GM12878 (cell line): ENCODE measurements at regions not wholly inside any gene's neighbourhood (a gene's known extent, or its start where the extent isn't known, plus 50 kb on each side); places are given as distances from the start of the nearest gene placed in this dataset.

Source experiments
- ATAC-seq: fragments of 200-7000 bp; cut with Tn5 transposase; 3 replicates; pipeline ENCODE4 v1.9.1; 2020; ENCODE audit warnings: mild to moderate bottlenecking, moderate library complexity
- BruUV-seq: library from RNA; stranded (reverse); fragments of 400-500 nt; replicated peaks from 2 replicates; lab custom pipeline; 2021; lab: Mats Ljungman, UMichigan
- CTCF ChIA-PET: fragments of 300-600 bp; sonication (Branson Sonifier 250); formaldehyde crosslinking; extraction: SDS; loops from one replicate; lab custom pipeline; 2021; ENCODE audit warnings: inconsistent platforms; lab: Yijun Ruan, JAX
- POLR2A ChIA-PET: fragments of 350-600 bp; formaldehyde crosslinking; extraction: SDS; loops from one replicate; lab custom pipeline; 2021; ENCODE audit warnings: inconsistent platforms; lab: Charles Lee
- RAD21 ChIA-PET: fragments of 300-600 bp; sonication (Branson Sonifier 250); formaldehyde crosslinking; loops from one replicate; lab custom pipeline; 2023; ENCODE audit warnings: antibody characterized with exemption; ENCODE audit not compliant: unreplicated experiment; lab: Charles Lee
- SMC1A ChIA-PET: fragments of 300-600 bp; sonication (Branson Sonifier 250); formaldehyde crosslinking; loops from one replicate; lab custom pipeline; 2023; ENCODE audit not compliant: unreplicated experiment, uncharacterized antibody; lab: Charles Lee
- DNase-seq: peaks from one replicate; pipeline ENCODE4 v3.0.0-alpha.2; 2011; ENCODE audit warnings: low read depth, low spot score
- FAIRE-seq: peaks from 3 replicates; lab custom pipeline; 2011; peaks lifted over from hg19 to GRCh38; lab: Jason Lieb, UNC
- H2AFZ ChIP-seq: 2 replicates; pipeline ENCODE4 v1.6.0; 2011; ENCODE audit warnings: low read depth, low read length, control low read depth; ENCODE audit not compliant: control insufficient read depth
- H3K27ac ChIP-seq: 2 replicates; pipeline ENCODE4 v1.5.1; 2011; ENCODE audit warnings: control low read depth; ENCODE audit not compliant: control insufficient read depth, insufficient read depth
- H3K27me3 ChIP-seq, 2 experiments: replicated peaks in 1 of 2; 2 replicates each; pipeline versions ENCODE4 v1.6.0 to v1.6.1; 2011; ENCODE audit warnings: low read length in 1 of 2; ENCODE audit not compliant: control insufficient read depth in 2 of 2, insufficient read depth in 2 of 2
- H3K36me3 ChIP-seq, 2 experiments: 2 replicates each; pipeline ENCODE4 v1.5.1; 2011; ENCODE audit warnings: low read length in 1 of 2; ENCODE audit not compliant: control insufficient read depth in 2 of 2, insufficient read depth in 2 of 2
- H3K4me1 ChIP-seq: 2 replicates; pipeline ENCODE4 v1.6.1; 2011; ENCODE audit warnings: mild to moderate bottlenecking, low read length, moderate library complexity, mixed read lengths; ENCODE audit not compliant: control insufficient read depth, insufficient read depth
- H3K4me2 ChIP-seq: 2 replicates; pipeline ENCODE4 v1.6.0; 2011; ENCODE audit warnings: control low read depth; ENCODE audit not compliant: control insufficient read depth, insufficient read depth
- H3K4me3 ChIP-seq: fragments of 200-600 bp; sonication (generic); 2 replicates; pipeline ENCODE4 v1.5.1; 2016
- H3K79me2 ChIP-seq: 2 replicates; pipeline ENCODE4 v1.6.0; 2011; ENCODE audit warnings: low read length; ENCODE audit not compliant: control insufficient read depth, insufficient read depth
- H3K9ac ChIP-seq: 2 replicates; pipeline ENCODE4 v1.8.0; 2011; ENCODE audit warnings: low read length, control low read depth, mixed read lengths; ENCODE audit not compliant: control insufficient read depth, insufficient read depth
- H3K9me3 ChIP-seq: replicated peaks from 3 replicates; pipeline ENCODE4 v1.5.1; 2011; ENCODE audit warnings: mild to moderate bottlenecking, low read length; ENCODE audit not compliant: control insufficient read depth, insufficient read depth
- H4K20me1 ChIP-seq: 2 replicates; pipeline ENCODE4 v1.6.0; 2011; ENCODE audit not compliant: control insufficient read depth, insufficient read depth
- CBX3 ChIP-seq: fragments of 200-600 bp; sonication (generic); IDR thresholded peaks from 2 replicates; pipeline ENCODE4 v1.6.1; 2016; ENCODE audit warnings: low read depth, borderline replicate concordance
- FOXM1 ChIP-seq: IDR thresholded peaks from 2 replicates; pipeline ENCODE4 v1.6.1; 2012; ENCODE audit warnings: low read depth, mild to moderate bottlenecking, inconsistent platforms, low read length, moderate library complexity
- MEF2A ChIP-seq: IDR thresholded peaks from 2 replicates; pipeline ENCODE4 v1.6.1; 2011; ENCODE audit warnings: low read depth, mild to moderate bottlenecking, low read length, moderate library complexity; ENCODE audit not compliant: insufficient read depth
- NFIC ChIP-seq: IDR thresholded peaks from 2 replicates; pipeline ENCODE4 v1.6.1; 2012; ENCODE audit warnings: low read depth, mild to moderate bottlenecking, inconsistent platforms, low read length, moderate library complexity
- RUNX3 ChIP-seq: IDR thresholded peaks from 2 replicates; pipeline ENCODE4 v1.6.1; 2012; ENCODE audit warnings: low read length, inconsistent platforms
- TBL1XR1 ChIP-seq: IDR thresholded peaks from 2 replicates; pipeline ENCODE4 v1.6.1; 2012; ENCODE audit warnings: low read depth, low read length, improper control_type of control experiment
- ZNF384 ChIP-seq: IDR thresholded peaks from 2 replicates; pipeline ENCODE4 v1.6.1; 2012; ENCODE audit warnings: low read depth, mild to moderate bottlenecking, low read length, improper control_type of control experiment, borderline replicate concordance
- WGBS: methylation state at CpG from one replicate; pipeline ENCODE4 v1.1.6; 2016; ENCODE audit warnings: low lambda C conversion rate; ENCODE audit not compliant: insufficient replicate concordance, insufficient coverage; ENCODE audit errors: missing lambda C conversion rate; 5-methylcytosine and 5-hydroxymethylcytosine counted together
- in situ Hi-C: fragments of 300-500 bp; cut with MboI; formaldehyde crosslinking; loops from 9 replicates; pipeline ENCODE4 v1.14.3; 2018; ENCODE audit warnings: mixed read lengths
- intact Hi-C: fragments of 100-400 bp; cut with micrococcal nuclease; formaldehyde crosslinking; loops from one replicate; pipeline ENCODE4 v1.14.2; 2022; ENCODE audit not compliant: unreplicated experiment
- TF ChIP-seq, protein P1 (sequence below): IDR thresholded peaks from 2 replicates; pipeline ENCODE4 v1.6.1; 2012; ENCODE audit warnings: low read length, inconsistent platforms
- TF ChIP-seq, protein P2 (sequence below): IDR thresholded peaks from 2 replicates; pipeline ENCODE4 v1.6.1; 2012; ENCODE audit warnings: low read depth, low read length, improper control_type of control experiment

- in situ Hi-C loops: no loop called here
- intact Hi-C loops: no loop called here
- Histone ChIP-seq H3K4me3 (no peak overlapping the region), H3K9ac (no peak overlapping the region), H2AFZ (no peak overlapping the region), H3K4me2 (peak overlapping the region; percentile 47), H3K36me3 (no peaks in the 10 kb centered on the region), H3K79me2 (no peaks in the 10 kb centered on the region), H4K20me1 (no peaks in the 10 kb centered on the region), H3K27ac (no peak overlapping the region; the same call in 1 of the 2 replicates), H3K9me3 (no peaks in the 10 kb centered on the region), H3K27me3 (no peaks in the 10 kb centered on the region), H3K4me1 (no peaks in the 10 kb centered on the region)
- RAD21 ChIA-PET: interaction anchor here (0.6 to 3.3 kb wide), 5 partner anchors 23 to 813 kb away, joined by 3 to 18 read pairs (median 4); no protein-coding TSS in a partner anchor
- ATAC-seq (peak; percentile 59), DNase-seq (peak; percentile 27), FAIRE-seq (no peak)
- no TSS peak for BruUV-seq
- SMC1A ChIA-PET: interaction anchor here (0.6 to 1.8 kb wide), 5 partner anchors 22 to 968 kb away, joined by 3 to 5 read pairs (median 4); no protein-coding TSS in a partner anchor
- TF ChIP-seq CBX3 (no peak), MEF2A (peak; percentile 86), NFIC (peak; percentile 77), TBL1XR1 (peak; percentile 29; the same call in 1 of the 2 replicates), FOXM1 (peak; percentile 57; the same call in 1 of the 2 replicates), RUNX3 (peak; percentile 59; the same call in 1 of the 2 replicates), ZNF384 (peak; percentile 50; the same call in 1 of the 2 replicates)
- TF ChIP-seq, protein P1, sequence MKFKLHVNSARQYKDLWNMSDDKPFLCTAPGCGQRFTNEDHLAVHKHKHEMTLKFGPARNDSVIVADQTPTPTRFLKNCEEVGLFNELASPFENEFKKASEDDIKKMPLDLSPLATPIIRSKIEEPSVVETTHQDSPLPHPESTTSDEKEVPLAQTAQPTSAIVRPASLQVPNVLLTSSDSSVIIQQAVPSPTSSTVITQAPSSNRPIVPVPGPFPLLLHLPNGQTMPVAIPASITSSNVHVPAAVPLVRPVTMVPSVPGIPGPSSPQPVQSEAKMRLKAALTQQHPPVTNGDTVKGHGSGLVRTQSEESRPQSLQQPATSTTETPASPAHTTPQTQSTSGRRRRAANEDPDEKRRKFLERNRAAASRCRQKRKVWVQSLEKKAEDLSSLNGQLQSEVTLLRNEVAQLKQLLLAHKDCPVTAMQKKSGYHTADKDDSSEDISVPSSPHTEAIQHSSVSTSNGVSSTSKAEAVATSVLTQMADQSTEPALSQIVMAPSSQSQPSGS: peak; percentile 57; the same call in 1 of the 2 replicates
- TF ChIP-seq, protein P2, sequence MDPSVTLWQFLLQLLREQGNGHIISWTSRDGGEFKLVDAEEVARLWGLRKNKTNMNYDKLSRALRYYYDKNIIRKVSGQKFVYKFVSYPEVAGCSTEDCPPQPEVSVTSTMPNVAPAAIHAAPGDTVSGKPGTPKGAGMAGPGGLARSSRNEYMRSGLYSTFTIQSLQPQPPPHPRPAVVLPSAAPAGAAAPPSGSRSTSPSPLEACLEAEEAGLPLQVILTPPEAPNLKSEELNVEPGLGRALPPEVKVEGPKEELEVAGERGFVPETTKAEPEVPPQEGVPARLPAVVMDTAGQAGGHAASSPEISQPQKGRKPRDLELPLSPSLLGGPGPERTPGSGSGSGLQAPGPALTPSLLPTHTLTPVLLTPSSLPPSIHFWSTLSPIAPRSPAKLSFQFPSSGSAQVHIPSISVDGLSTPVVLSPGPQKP: no peak
- 0% methylated on average over 1 of the region's 2 CpGs for WGBS
- POLR2A ChIA-PET: interaction anchor here (0.6 to 1.1 kb wide), 2 partner anchors 22 to 1041 kb away, joined by 3 read pairs; no protein-coding TSS in a partner anchor
- CTCF ChIA-PET: interaction anchor here (1.0 to 3.4 kb wide), 3 partner anchors 9 to 29 kb away, joined by 3 to 10 read pairs (median 5); no protein-coding TSS in a partner anchor
Measured at GRCh38 chr12:97375310-97375709, 87.3 kb upstream of the RMST start.
